ENCODE measurements at regions not wholly inside any gene's neighbourhood (a gene's known extent, or its start where the extent isn't known, plus 50 kb on each side); places are given as distances from the start of the nearest gene placed in this dataset.

GRCh38 chr2:84052043-84052442 lies 407.0 kb downstream of the SUCLG1 start:
- TF ChIP-seq EZH2 (IDR thresholded peaks at IDR 0.05; ENCODE audit: borderline replicate concordance, low read length) (no peak), CTCF (IDR thresholded peaks at IDR 0.05; ENCODE audit: low read length) (no peak)
